ENCODE measurements at regions not wholly inside any gene's neighbourhood (a gene's known extent, or its start where the extent isn't known, plus 50 kb on each side); places are given as distances from the start of the nearest gene placed in this dataset.
"Not testable (repeated sequence)": the region's sequence is repeated elsewhere in the genome, so short reads cannot be mapped to it uniquely, and the experiment has no call there.

GRCh38 chr14:45949479-45949878 lies 696.5 kb upstream of the MIS18BP1 start:
- no peaks in the 10 kb centered on the region for H3K36me3 ChIP-seq (ENCODE audit: insufficient read depth, low read length)
- H3K4me3 ChIP-seq (ENCODE audit: low read length): no peak overlapping the region
- no peaks in the 10 kb centered on the region for H3K27me3 ChIP-seq (ENCODE audit: insufficient read depth, low read length)
- no peaks in the 10 kb centered on the region for H3K9me3 ChIP-seq (ENCODE audit: low read length)
- no peaks in the 10 kb centered on the region for H3K4me1 ChIP-seq (ENCODE audit: insufficient read depth, low read length)
- H2AFZ ChIP-seq (ENCODE audit: low read depth, low read length): no peak overlapping the region

DNA sequence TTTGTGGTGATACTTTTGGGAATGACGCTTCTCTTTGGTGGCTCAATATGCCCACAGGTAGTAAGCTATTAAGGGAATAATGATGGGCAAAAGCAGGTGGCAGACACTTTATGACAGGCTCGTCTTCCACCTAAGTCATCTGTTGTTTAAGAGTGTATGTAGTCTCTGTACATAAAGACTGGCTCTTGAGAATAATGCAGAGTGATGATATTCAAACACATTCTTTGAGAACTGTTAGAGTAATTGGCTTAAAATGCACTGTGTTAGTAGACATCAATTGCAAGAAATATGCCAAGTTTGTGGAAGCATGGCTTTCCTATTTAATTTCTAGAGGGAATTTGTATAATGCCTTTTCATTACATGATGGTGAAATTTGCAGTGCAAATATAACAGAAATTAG lies 694.8 kb upstream of the MIS18BP1 start:
- Histone ChIP-seq H3K4me1 (ENCODE audit: insufficient read depth, low read length) (no peaks in the 10 kb centered on the region), H3K9me3 (ENCODE audit: low read length) (no peaks in the 10 kb centered on the region), H2AFZ (ENCODE audit: low read depth, low read length) (no peak overlapping the region), H3K27me3 (ENCODE audit: insufficient read depth, low read length) (no peaks in the 10 kb centered on the region), H3K4me3 (ENCODE audit: low read length) (no peak overlapping the region), H3K36me3 (ENCODE audit: insufficient read depth, low read length) (no peaks in the 10 kb centered on the region)

DNA sequence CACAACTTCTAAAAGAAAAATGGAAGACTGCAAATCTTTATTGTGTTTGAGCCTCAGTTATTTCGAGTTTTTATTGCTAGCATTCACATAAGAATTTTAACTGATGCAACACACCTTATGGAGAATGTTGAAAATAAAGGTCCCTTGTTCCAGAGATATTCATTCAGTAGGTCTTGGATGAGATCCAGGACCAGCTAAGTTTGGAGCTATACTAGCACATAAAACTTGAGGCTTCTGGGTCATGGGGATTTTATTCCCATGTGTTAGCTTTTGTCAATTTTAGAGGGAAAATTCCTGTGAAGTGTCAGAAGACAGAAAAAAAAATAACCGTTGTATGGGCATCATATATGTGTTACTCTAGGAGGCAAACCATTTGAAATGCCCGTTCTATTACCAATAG lies 693.2 kb upstream of the MIS18BP1 start:
- H2AFZ ChIP-seq (ENCODE audit: low read depth, low read length): no peak overlapping the region
- H3K36me3 ChIP-seq (ENCODE audit: insufficient read depth, low read length): no peaks in the 10 kb centered on the region
- H3K4me1 ChIP-seq (ENCODE audit: insufficient read depth, low read length): no peaks in the 10 kb centered on the region
- H3K4me3 ChIP-seq (ENCODE audit: low read length): no peak overlapping the region
- H3K9me3 ChIP-seq (ENCODE audit: low read length): no peaks in the 10 kb centered on the region
- no peaks in the 10 kb centered on the region for H3K27me3 ChIP-seq (ENCODE audit: insufficient read depth, low read length)

DNA sequence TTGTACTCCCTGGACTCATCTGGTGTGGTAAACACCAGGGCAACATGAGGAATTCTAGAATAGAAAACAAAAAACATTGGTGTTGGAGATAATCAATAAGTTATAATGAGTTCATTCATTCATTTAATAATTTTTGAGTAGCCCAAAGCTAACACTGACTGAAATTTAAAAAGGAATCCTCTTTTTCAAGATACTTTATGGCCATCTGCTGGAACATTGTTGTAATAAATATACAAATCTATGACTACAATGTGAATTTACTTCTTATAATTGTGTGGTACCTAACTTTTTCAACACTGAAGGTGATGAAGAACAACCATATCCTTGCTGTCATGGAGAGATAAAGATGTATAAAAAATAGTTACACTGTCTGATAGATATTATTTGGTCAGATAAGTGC lies 687.3 kb upstream of the MIS18BP1 start:
- no peaks in the 10 kb centered on the region for H3K9me3 ChIP-seq (ENCODE audit: low read length)
- no peaks in the 10 kb centered on the region for H3K4me1 ChIP-seq (ENCODE audit: insufficient read depth, low read length)
- H3K4me3 ChIP-seq (ENCODE audit: low read length): no peak overlapping the region
- no peaks in the 10 kb centered on the region for H3K27me3 ChIP-seq (ENCODE audit: insufficient read depth, low read length)
- H3K36me3 ChIP-seq (ENCODE audit: insufficient read depth, low read length): no peaks in the 10 kb centered on the region
- no peak overlapping the region for H2AFZ ChIP-seq (ENCODE audit: low read depth, low read length)

DNA sequence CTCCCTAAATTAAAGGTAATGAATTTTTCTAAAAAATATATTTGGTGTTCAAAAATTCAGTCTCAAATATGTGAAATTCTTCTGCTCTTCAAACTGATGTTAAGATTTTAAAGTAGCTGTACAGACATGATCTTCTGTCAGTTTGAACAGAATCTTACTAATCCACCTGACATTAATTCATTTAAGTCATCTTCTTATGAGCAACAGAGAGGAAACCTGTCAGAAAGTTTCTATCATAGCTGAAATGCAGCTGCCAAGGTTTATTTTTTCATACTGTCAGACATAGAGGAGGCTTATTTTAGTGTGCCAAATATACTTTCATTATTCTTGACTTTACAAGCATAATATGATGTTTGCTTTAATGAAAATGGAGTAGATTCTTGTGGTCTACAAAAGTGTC lies 686.6 kb upstream of the MIS18BP1 start:
- Histone ChIP-seq H3K36me3 (ENCODE audit: insufficient read depth, low read length) (no peaks in the 10 kb centered on the region), H2AFZ (ENCODE audit: low read depth, low read length) (no peak overlapping the region), H3K27me3 (ENCODE audit: insufficient read depth, low read length) (no peaks in the 10 kb centered on the region), H3K4me1 (ENCODE audit: insufficient read depth, low read length) (no peaks in the 10 kb centered on the region), H3K9me3 (ENCODE audit: low read length) (no peaks in the 10 kb centered on the region), H3K4me3 (ENCODE audit: low read length) (no peak overlapping the region)

GRCh38 chr14:45919995-45920394 lies 667.0 kb upstream of the MIS18BP1 start:
- H3K9me3 ChIP-seq (ENCODE audit: low read length); H3K4me1 ChIP-seq (ENCODE audit: insufficient read depth, low read length); H2AFZ ChIP-seq (ENCODE audit: low read depth, low read length); H3K36me3 ChIP-seq (ENCODE audit: insufficient read depth, low read length); H3K27me3 ChIP-seq (ENCODE audit: insufficient read depth, low read length); H3K4me3 ChIP-seq (ENCODE audit: low read length): not testable (repeated sequence)

DNA sequence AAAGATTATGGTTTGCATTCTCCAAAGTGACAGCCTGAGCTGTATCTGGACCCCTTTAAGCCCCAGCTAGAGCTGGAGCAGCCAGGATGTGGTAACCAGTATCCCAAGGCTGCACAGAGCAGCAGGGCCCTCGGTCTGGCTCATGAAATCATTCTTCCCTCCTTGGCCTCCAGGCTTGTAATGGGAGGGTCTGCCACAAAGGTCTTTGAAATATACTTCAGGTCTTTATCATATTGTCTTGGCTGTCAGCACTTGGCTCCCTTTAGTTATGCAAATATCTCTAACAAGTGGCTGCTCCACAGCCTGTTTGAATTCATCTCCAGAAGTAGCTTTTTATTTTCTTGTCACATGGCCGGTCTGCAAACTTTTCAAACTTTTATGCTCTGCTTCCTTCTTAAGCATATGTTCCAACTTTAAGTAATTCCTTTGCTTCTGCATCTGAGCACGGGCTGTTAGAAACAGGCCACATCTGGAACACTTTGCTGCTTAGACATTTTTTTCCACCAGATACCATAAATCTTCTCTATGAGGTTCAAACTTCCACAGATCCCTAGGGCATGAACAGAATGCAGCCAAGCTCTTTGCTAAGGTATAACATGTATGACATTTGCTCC lies 663.4 kb upstream of the MIS18BP1 start:
- Histone ChIP-seq H2AFZ (ENCODE audit: low read depth, low read length) (no peak overlapping the region), H3K4me3 (ENCODE audit: low read length) (no peak overlapping the region), H3K4me1 (ENCODE audit: insufficient read depth, low read length) (no peaks in the 10 kb centered on the region), H3K9me3 (ENCODE audit: low read length) (no peaks in the 10 kb centered on the region), H3K36me3 (ENCODE audit: insufficient read depth, low read length) (no peaks in the 10 kb centered on the region), H3K27me3 (ENCODE audit: insufficient read depth, low read length) (no peaks in the 10 kb centered on the region)

DNA sequence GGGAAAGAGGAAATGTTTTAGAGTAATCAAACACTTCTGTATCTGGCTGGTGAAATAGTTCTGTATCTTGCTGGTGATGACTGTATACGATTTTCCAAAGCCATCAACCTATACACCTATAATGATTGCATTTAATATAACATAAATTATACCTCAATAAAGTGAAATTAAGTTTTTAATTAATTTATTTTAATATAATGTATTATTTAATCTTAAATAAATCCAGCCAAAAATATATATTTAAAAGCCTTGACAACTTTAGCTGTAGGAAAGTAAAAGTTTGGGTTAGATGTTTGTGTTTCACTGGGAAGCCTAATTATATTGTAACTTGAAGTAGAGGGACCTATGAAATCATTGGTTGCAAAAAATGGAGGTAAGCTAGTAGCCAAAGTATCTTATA lies 654.8 kb upstream of the MIS18BP1 start:
- Histone ChIP-seq H3K4me3 (ENCODE audit: low read length) (no peak overlapping the region), H3K36me3 (ENCODE audit: insufficient read depth, low read length) (no peaks in the 10 kb centered on the region), H3K27me3 (ENCODE audit: insufficient read depth, low read length) (no peaks in the 10 kb centered on the region), H2AFZ (ENCODE audit: low read depth, low read length) (no peak overlapping the region), H3K4me1 (ENCODE audit: insufficient read depth, low read length) (no peaks in the 10 kb centered on the region), H3K9me3 (ENCODE audit: low read length) (no peaks in the 10 kb centered on the region)

GRCh38 chr14:45906257-45906656 lies 653.3 kb upstream of the MIS18BP1 start:
- Histone ChIP-seq H3K4me1 (ENCODE audit: insufficient read depth, low read length) (no peaks in the 10 kb centered on the region), H3K27me3 (ENCODE audit: insufficient read depth, low read length) (no peaks in the 10 kb centered on the region), H3K36me3 (ENCODE audit: insufficient read depth, low read length) (no peaks in the 10 kb centered on the region), H3K9me3 (ENCODE audit: low read length) (no peaks in the 10 kb centered on the region), H2AFZ (ENCODE audit: low read depth, low read length) (no peak overlapping the region), H3K4me3 (ENCODE audit: low read length) (no peak overlapping the region)

DNA sequence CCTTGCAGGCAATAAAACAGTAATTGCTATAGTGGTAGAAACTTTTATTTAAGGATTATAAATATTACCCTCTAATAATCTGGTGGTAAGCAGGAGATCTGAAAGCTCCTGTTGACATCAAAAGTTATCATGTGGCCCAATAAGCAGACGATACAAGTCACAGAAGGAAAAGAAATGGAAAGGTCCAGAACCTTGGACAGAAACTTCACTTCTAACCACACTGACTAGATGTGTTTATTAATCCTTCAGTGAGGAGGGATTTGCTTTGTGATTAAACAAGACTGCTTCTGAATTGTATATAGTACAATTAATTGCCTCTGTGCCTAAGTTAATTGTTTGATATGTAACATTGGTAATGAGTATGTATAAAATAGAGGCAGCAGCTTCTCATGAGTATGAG lies 652.7 kb upstream of the MIS18BP1 start:
- H3K4me1 ChIP-seq (ENCODE audit: insufficient read depth, low read length): no peaks in the 10 kb centered on the region

GRCh38 chr14:45904314-45904713 lies 651.3 kb upstream of the MIS18BP1 start:
- no peaks in the 10 kb centered on the region for H3K9me3 ChIP-seq (ENCODE audit: low read length)
- no peaks in the 10 kb centered on the region for H3K36me3 ChIP-seq (ENCODE audit: insufficient read depth, low read length)
- H3K4me3 ChIP-seq (ENCODE audit: low read length): no peak overlapping the region
- H2AFZ ChIP-seq (ENCODE audit: low read depth, low read length): no peak overlapping the region
- H3K27me3 ChIP-seq (ENCODE audit: insufficient read depth, low read length): no peaks in the 10 kb centered on the region
- no peaks in the 10 kb centered on the region for H3K4me1 ChIP-seq (ENCODE audit: insufficient read depth, low read length)

More for the DNA sequence above, 652.7 kb upstream of the MIS18BP1 start:
- Histone ChIP-seq H2AFZ (ENCODE audit: low read depth, low read length) (no peak overlapping the region), H3K4me3 (ENCODE audit: low read length) (no peak overlapping the region), H3K9me3 (ENCODE audit: low read length) (no peaks in the 10 kb centered on the region), H3K27me3 (ENCODE audit: insufficient read depth, low read length) (no peaks in the 10 kb centered on the region), H3K36me3 (ENCODE audit: insufficient read depth, low read length) (no peaks in the 10 kb centered on the region)

- Histone ChIP-seq H3K4me3 (ENCODE audit: low read length) (no peak overlapping the region), H3K9me3 (ENCODE audit: low read length) (no peaks in the 10 kb centered on the region), H2AFZ (ENCODE audit: low read depth, low read length) (no peak overlapping the region), H3K27me3 (ENCODE audit: insufficient read depth, low read length) (no peaks in the 10 kb centered on the region), H3K36me3 (ENCODE audit: insufficient read depth, low read length) (no peaks in the 10 kb centered on the region), H3K4me1 (ENCODE audit: insufficient read depth, low read length) (no peaks in the 10 kb centered on the region)
These were observed 649.2 kb upstream of the MIS18BP1 start for GRCh38 chr14:45902241-45902640.

DNA sequence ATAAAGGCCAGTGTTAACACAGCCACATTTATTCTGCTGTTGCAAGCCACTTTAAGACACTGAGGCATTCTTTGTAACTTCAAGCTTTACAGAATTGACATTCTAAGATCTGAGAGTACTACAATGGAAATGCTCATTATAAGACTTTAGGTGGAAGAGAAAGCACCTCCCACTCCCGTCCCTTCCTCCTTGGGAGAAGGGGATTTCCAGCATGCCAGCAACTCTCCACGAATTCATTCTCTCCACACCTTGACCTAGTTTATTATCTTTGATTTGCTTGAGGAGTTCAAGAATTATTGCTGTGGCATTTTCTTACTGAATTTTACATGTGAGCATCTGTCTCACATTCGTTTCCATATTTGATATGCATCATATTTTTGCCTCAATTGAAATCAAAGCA lies 644.4 kb upstream of the MIS18BP1 start:
- Histone ChIP-seq H2AFZ (ENCODE audit: low read depth, low read length) (no peak overlapping the region), H3K27me3 (ENCODE audit: insufficient read depth, low read length) (no peaks in the 10 kb centered on the region), H3K36me3 (ENCODE audit: insufficient read depth, low read length) (no peaks in the 10 kb centered on the region), H3K9me3 (ENCODE audit: low read length) (no peaks in the 10 kb centered on the region), H3K4me1 (ENCODE audit: insufficient read depth, low read length) (no peaks in the 10 kb centered on the region), H3K4me3 (ENCODE audit: low read length) (no peak overlapping the region)

DNA sequence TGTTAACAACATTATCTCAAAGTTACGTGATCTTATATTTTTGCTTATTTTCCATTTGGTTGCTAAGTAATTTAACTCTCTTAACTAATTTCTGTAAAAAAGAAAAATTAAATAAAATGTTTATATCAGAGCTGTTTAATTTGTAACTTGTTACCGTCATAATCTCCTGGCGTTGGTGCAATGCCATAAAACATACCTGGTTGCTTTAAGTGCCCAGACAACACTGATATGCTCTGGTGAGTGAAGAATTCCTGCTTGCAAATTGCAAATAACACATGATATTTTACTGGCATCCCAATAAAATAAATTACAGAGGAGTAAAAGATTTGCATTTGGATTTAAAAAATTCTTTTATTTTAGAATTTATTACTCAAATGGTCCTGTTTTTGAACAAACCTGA lies 640.1 kb upstream of the MIS18BP1 start:
- Histone ChIP-seq H3K36me3 (ENCODE audit: insufficient read depth, low read length) (no peaks in the 10 kb centered on the region), H2AFZ (ENCODE audit: low read depth, low read length) (no peak overlapping the region), H3K27me3 (ENCODE audit: insufficient read depth, low read length) (peaks cover 4% of the 10 kb centered on the region), H3K4me1 (ENCODE audit: insufficient read depth, low read length) (peaks cover 2% of the 10 kb centered on the region), H3K4me3 (ENCODE audit: low read length) (no peak overlapping the region), H3K9me3 (ENCODE audit: low read length) (no peaks in the 10 kb centered on the region)
